ENCODE measurements at regions not wholly inside any gene's neighbourhood (a gene's known extent, or its start where the extent isn't known, plus 50 kb on each side); places are given as distances from the start of the nearest gene placed in this dataset.

- no peaks in the 10 kb centered on the region for H3K4me1 ChIP-seq
- H3K4me3 Mint-ChIP-seq: no peak overlapping the region
- no peak overlapping the region for H3K4me2 ChIP-seq
- no peak overlapping the region for H3K9ac ChIP-seq
- no peak for DNase-seq (ENCODE audit: low spot score)
- H3K4me3 ChIP-seq: no peak overlapping the region
- TF ChIP-seq EZH2 (IDR thresholded peaks at IDR 0.05): no peak
- no peak for TF ChIP-seq EZH2phosphoT487 (IDR thresholded peaks at IDR 0.05)
- TF ChIP-seq CTCF (IDR thresholded peaks at IDR 0.05): no peak
- H3K9me3 Mint-ChIP-seq: no peaks in the 10 kb centered on the region
- no peaks in the 10 kb centered on the region for H3K36me3 ChIP-seq
- H3K4me1 Mint-ChIP-seq: no peaks in the 10 kb centered on the region
- H4K20me1 ChIP-seq (ENCODE audit: low read depth): no peaks in the 10 kb centered on the region
- no peaks in the 10 kb centered on the region for H3K27me3 ChIP-seq
- no peak overlapping the region for H3K27ac Mint-ChIP-seq
- H3K9me3 ChIP-seq (ENCODE audit: low read depth): no peaks in the 10 kb centered on the region
- no peaks in the 10 kb centered on the region for H3F3A ChIP-seq (ENCODE audit: low read depth)
- no peak overlapping the region for H2AFZ ChIP-seq (replicated peaks)
- H3K27ac ChIP-seq: no peak overlapping the region
- H3K27me3 Mint-ChIP-seq (ENCODE audit: insufficient read depth, low read depth): peaks cover 7% of the 10 kb centered on the region
- H3K36me3 Mint-ChIP-seq: no peaks in the 10 kb centered on the region
- no peaks in the 10 kb centered on the region for H3K79me2 ChIP-seq (ENCODE audit: low read depth)
Measured at GRCh38 chr1:24263211-24263610, 55.9 kb upstream of the GRHL3 start.

- H3K27ac ChIP-seq: no peak overlapping the region
- Mint-ChIP-seq H3K27me3 (ENCODE audit: insufficient read depth, low read depth) (peaks cover 7% of the 10 kb centered on the region), H3K27ac (no peak overlapping the region), H3K36me3 (no peaks in the 10 kb centered on the region), H3K4me1 (no peaks in the 10 kb centered on the region), H3K9me3 (no peaks in the 10 kb centered on the region), H3K4me3 (no peak overlapping the region)
- no peak overlapping the region for H3K4me2 ChIP-seq
- no peaks in the 10 kb centered on the region for H3K4me1 ChIP-seq
- H3K9ac ChIP-seq: no peak overlapping the region
- no peaks in the 10 kb centered on the region for H3K27me3 ChIP-seq
- no peaks in the 10 kb centered on the region for H3K9me3 ChIP-seq (ENCODE audit: low read depth)
- H3F3A ChIP-seq (ENCODE audit: low read depth): no peaks in the 10 kb centered on the region
- H4K20me1 ChIP-seq (ENCODE audit: low read depth): no peaks in the 10 kb centered on the region
- DNase-seq (ENCODE audit: low spot score): no peak
- no peaks in the 10 kb centered on the region for H3K79me2 ChIP-seq (ENCODE audit: low read depth)
- H3K36me3 ChIP-seq: no peaks in the 10 kb centered on the region
- H2AFZ ChIP-seq (replicated peaks): no peak overlapping the region
- no peak overlapping the region for H3K4me3 ChIP-seq
- no peak for TF ChIP-seq EZH2 (IDR thresholded peaks at IDR 0.05)
- no peak for TF ChIP-seq CTCF (IDR thresholded peaks at IDR 0.05)
- no peak for TF ChIP-seq EZH2phosphoT487 (IDR thresholded peaks at IDR 0.05)
Measured at GRCh38 chr1:24261977-24262376, 57.2 kb upstream of the GRHL3 start.

GRCh38 chr1:24258735-24259424 lies 60.3 kb upstream of the GRHL3 start:
- Histone ChIP-seq H3K4me3 (no peak overlapping the region), H3K36me3 (no peaks in the 10 kb centered on the region), H3K9ac (no peak overlapping the region), H3K4me1 (no peaks in the 10 kb centered on the region), H2AFZ (replicated peaks) (no peak overlapping the region), H3K9me3 (ENCODE audit: low read depth) (no peaks in the 10 kb centered on the region), H4K20me1 (ENCODE audit: low read depth) (no peaks in the 10 kb centered on the region), H3K27ac (no peak overlapping the region), H3F3A (ENCODE audit: low read depth) (no peaks in the 10 kb centered on the region), H3K27me3 (no peaks in the 10 kb centered on the region), H3K79me2 (ENCODE audit: low read depth) (no peaks in the 10 kb centered on the region), H3K4me2 (no peak overlapping the region)
- no peak overlapping the region for H3K4me3 Mint-ChIP-seq
- no peaks in the 10 kb centered on the region for H3K9me3 Mint-ChIP-seq
- H3K36me3 Mint-ChIP-seq: no peaks in the 10 kb centered on the region
- no peak for TF ChIP-seq EZH2phosphoT487 (IDR thresholded peaks at IDR 0.05)
- TF ChIP-seq CTCF (IDR thresholded peaks at IDR 0.05): no peak
- TF ChIP-seq EZH2 (IDR thresholded peaks at IDR 0.05): no peak
- no peak overlapping the region for H3K27ac Mint-ChIP-seq
- H3K4me1 Mint-ChIP-seq: no peaks in the 10 kb centered on the region
- no peak for DNase-seq (ENCODE audit: low spot score)
- peaks cover 7% of the 10 kb centered on the region for H3K27me3 Mint-ChIP-seq (ENCODE audit: insufficient read depth, low read depth)
